NCI-H345 treated with DMSO at 0.1 percent for 48 hours (cell line): ENCODE measurements at regions not wholly inside any gene's neighbourhood (a gene's known extent, or its start where the extent isn't known, plus 50 kb on each side); places are given as distances from the start of the nearest gene placed in this dataset.

ENCODE experiments used
- DNase-seq: peaks from one replicate; lab custom pipeline; 2025; ENCODE audit not compliant: unreplicated experiment; lab: John Stamatoyannopoulos, UW

- peak; percentile 73 for DNase-seq
Observed at GRCh38 chr19:29263305-29264135, 50.6 kb upstream of the UQCRFS1 start.

GRCh38 chr19:29264897-29265296, 51.9 kb upstream of the UQCRFS1 start:
- DNase-seq: no peak

- DNase-seq: no peak
Observed at GRCh38 chr19:29265436-29265835, 52.5 kb upstream of the UQCRFS1 start.

- DNase-seq: no peak
Observed at GRCh38 chr19:29266001-29266400, 53.0 kb upstream of the UQCRFS1 start.

- DNase-seq: no peak
Observed at GRCh38 chr19:29266603-29267002, 53.7 kb upstream of the UQCRFS1 start.

DNA sequence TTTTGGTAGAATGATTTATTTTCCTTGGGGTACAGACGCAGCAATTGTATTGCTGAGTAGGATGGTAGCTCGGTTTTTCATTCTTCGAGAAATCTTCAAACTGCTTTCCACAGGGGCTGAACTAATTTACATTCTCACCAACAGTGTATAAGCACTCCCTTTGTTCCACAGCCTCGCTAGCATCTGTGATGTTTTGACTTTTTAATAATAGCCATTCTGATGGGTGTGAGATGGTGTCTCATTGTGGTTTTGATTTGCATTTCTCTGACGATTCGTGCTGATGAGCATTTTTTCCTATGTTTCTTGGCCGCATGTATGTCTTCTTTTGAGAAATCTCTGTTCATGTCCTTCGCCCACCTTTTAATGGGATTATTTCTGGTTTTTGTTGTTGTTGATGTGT, 54.8 kb upstream of the UQCRFS1 start:
- DNase-seq: no peak

- DNase-seq: no peak
Observed at GRCh38 chr19:29268103-29268502, 55.2 kb upstream of the UQCRFS1 start.

DNA sequence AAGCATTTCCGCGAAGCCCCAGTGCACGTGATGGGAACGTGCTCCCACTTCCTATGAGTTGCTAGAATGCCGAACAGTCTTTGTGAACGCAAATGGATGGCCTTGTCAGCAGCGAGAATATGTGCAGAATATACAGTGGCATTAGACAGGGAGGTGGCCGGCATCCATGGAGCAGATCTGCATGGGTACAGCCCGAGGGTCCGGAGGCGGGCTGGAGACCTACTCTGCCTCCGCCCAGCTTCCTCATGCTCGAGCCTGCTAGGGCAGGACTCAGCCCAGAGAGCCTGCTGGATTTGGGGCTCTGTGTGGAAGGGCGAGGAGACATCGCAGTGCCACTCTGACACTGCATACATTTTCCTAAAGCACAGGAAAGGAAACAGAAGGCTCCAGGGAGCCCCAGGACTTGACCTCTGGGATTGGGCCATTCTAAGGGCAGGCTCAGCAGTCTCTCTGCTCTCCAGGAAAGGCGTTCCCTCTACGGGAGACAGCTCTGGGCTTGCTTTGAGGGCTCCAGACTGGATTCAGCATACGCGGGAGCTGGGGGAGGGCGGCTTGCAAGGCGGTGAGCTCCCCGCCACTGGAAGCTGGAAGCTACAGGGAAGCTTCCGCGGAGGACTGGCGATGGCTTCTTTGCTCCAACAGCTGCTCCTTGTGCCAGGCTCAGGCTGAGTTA, 55.9 kb upstream of the UQCRFS1 start:
- no peak for DNase-seq

DNA sequence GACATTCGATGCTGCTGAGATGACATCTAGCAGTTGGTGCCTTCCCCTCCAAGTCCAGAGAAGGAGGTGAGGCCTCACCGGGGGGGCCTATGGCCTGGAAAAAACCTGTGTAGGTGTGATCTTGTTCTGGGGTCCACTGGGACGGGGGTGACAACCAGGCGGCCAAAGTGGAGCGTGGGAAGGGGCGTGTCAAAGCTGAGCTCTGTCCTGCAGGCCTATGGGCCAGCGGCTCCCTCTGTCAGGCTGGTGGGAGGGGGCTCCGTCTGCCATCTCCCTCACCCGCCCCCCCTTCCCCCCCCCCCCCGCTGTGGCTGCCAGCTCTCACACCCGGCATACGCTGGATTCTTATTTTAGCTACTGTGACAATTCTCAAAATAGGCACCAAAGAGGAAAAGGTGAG, 56.7 kb upstream of the UQCRFS1 start:
- DNase-seq: no peak

- DNase-seq: no peak
Observed at GRCh38 chr19:29271341-29271740, 58.4 kb upstream of the UQCRFS1 start.

DNA sequence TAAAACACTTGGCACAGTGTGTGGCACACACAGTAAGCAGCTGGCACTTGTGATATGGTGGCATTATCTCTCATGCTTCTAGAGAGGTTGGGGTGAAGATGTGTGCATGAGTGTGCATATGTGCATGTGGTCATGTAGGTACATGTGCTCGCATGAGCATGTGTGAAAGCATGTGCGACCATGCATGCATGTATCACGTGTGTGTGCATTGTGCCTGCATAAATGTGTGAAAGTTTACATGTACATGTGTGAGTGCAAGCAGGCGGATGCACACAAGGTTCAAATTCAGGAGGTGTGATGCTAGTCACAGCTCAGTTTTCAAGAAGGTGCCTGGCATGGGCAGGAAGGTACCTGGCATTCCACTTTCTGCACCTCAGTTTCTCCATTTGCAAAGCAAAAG, 59.0 kb upstream of the UQCRFS1 start:
- no peak for DNase-seq

DNA sequence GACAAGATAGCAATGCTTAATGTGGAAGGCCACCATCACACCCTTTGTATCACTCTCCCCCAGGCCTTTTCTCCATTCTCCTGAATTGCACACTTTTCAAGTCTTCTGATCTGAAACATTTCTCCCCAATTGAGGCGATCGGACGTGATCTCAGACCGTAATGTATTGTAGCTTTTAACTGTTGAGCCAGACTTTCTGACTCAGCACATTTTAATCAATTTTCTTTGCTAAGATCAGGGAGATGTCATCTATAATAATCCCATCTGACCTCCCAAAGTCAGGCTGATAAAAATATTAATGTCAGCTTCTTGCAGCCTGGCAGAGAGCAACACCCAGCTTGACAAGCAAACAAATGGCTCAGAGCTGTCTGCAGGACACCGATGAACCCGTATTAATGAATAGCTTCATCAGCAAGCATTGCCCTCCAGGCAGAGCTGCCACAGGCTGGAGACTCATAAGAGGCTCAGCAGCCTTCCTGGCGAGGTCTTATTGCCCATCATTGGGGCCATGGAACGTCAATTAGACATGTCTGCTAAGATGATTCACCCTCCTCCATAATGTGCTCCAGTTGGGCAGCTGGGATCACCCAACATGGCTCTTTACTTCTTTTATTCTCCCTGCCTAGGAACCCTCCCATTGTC, 60.2 kb upstream of the UQCRFS1 start:
- DNase-seq: no peak

GRCh38 chr19:29275266-29275665, 62.3 kb upstream of the UQCRFS1 start:
- no peak for DNase-seq

DNA sequence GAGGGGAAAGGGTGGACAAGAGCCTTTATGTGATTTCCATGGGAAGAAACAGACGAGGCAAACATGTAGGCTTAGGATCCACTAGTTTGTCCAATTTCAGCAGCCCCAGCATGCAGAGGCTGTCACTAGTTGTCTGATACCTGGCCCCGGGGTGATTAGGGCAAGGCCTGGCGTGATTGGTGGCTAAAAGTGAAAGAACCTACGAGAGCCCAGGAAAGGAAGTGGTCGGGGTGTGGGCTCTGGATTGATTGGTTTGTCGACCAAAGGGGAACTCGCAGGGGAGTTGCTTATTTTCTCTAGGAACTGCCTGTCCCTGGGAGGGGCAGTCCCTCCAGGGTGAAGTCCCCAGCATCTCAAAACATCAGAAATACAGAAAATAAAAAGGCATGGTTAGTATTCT, 64.2 kb upstream of the UQCRFS1 start:
- no peak for DNase-seq

DNA sequence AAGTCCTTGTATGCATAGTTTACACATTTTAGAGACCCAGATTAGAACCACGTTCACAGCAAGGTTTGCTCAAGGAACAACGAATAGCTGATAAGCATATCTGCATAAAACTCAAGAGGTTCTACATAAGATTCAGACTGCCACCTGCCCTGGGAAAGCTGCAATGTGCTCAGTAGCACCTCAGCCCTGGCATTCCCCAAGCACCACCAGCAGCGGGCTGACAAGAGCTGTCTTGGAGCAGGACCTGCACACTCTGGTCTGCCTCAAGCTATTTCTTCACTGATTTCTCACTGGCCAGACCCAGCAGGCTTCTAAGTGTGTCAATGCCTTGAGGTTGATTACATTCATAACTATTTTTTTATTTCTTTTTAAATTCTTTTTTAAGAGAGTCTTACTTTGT, 65.8 kb upstream of the UQCRFS1 start:
- DNase-seq: no peak

DNA sequence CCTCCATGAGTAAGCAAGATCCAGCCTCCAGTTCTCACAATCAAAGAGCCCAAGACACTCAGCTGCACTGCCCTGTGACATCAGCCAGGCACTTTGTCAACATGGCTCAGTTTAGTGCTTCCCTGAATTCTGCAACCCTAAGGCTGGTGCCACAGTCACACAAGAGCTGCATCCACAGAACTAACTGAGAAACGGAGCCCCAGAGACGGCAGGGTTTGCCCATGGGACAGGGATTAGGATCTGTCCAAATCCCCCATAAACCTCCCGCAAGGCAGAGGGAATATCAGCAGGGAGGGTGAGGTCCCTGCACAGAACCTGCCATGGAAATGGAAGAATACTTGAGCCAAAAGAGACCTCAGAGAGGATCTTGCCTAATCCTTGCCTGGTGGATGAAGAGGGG, 70.4 kb upstream of the UQCRFS1 start:
- no peak for DNase-seq

DNA sequence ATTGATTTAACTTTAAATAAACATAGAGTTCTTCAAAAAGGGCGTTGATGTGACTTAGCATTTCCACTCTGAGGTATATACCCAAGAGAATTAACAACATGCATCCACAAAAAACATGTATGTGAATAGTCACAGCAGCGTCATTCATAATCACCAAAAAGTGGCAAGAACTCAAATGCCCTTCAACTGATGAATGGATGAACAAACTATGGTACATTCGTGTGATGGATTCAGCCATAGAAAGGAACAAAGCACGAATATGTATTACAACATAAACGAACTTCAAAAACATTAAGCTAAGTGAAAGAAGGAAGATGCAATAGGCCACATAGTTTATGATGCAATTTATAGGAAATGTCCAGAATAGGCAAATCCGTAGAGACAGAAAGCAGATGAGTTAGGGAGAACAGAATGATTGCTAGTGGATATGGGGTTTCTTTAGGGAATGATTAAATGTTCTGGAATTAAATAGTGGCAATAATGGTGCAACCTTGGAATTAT, 72.3 kb upstream of the UQCRFS1 start:
- DNase-seq: no peak

- DNase-seq: peak; percentile 49
Observed at GRCh38 chr19:29285878-29286277, 72.9 kb upstream of the UQCRFS1 start.

GRCh38 chr19:29287061-29287460, 74.1 kb upstream of the UQCRFS1 start:
- DNase-seq: peak; percentile 88

DNA sequence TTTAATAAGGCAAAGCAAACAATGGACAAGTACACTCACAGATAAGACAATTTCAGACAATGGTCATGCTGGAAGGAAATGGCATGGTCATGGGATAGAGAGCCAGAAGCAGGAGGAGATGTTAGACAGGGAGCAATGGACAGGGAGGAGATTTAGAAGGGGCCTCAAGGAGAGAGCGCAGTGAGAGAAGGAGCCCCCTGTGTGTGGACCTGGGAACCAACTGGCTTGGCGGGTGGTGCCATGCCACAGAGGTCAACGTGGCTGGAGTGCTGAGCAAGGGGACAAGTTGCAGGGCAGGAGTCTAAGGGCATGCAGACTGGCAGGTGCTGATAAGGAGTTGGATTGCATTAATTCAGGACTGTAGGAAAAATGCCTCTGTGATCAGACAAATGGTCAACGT, 75.3 kb upstream of the UQCRFS1 start:
- DNase-seq: no peak

- no peak for DNase-seq
Observed at GRCh38 chr19:29289020-29289419, 76.1 kb upstream of the UQCRFS1 start.

DNA sequence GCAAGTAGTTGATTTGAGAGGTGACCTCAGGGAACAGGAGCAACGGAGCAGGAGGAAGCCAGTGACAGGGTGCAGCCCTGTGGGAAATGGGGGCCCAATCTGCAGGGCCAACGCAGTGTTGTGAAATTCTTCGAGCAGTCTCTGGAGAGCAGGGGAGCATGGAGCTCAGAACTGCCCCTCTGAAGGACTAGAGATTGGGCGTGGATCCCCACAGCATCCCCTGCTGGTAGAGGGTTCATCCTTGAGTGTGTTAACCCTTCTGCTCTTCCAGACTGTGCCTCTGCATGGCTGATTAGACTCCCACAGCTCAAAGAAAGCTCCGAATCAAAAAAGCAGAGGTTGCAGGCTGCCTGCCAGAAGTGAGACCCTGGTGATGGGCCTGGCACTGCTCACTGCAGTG, 77.9 kb upstream of the UQCRFS1 start:
- no peak for DNase-seq
